ENCODE measurements at regions not wholly inside any gene's neighbourhood (a gene's known extent, or its start where the extent isn't known, plus 50 kb on each side); places are given as distances from the start of the nearest gene placed in this dataset.

- no peaks in the 10 kb centered on the region for H3F3A ChIP-seq (ENCODE audit: control insufficient read depth, insufficient read depth)
- TF ChIP-seq CTCF (IDR thresholded peaks at IDR 0.05; ENCODE audit: low read depth, low read length, poor library complexity, severe bottlenecking) (no peak), EZH2phosphoT487 (IDR thresholded peaks at IDR 0.05; ENCODE audit: borderline replicate concordance, low read length) (no peak)
Observed at GRCh38 chr5:68398146-68398812, 182.7 kb downstream of the PIK3R1 start.

GRCh38 chr5:68403301-68403700 lies 187.7 kb downstream of the PIK3R1 start:
- H3K4me2 ChIP-seq (ENCODE audit: low read length) = no peak overlapping the region
- no peaks in the 10 kb centered on the region for H3K9me3 ChIP-seq (ENCODE audit: control insufficient read depth, insufficient read depth, low read length)

More at GRCh38 chr5:68398146-68398812, 182.7 kb downstream of the PIK3R1 start:
- H3K79me2 ChIP-seq (ENCODE audit: control insufficient read depth, low read length) = no peaks in the 10 kb centered on the region
- no peaks in the 10 kb centered on the region for H4K20me1 ChIP-seq (ENCODE audit: control insufficient read depth, insufficient read depth, low read depth, low read length)
- no peaks in the 10 kb centered on the region for H3K4me1 ChIP-seq (ENCODE audit: control insufficient read depth, low read length)
- no peaks in the 10 kb centered on the region for H3K27me3 ChIP-seq (ENCODE audit: control insufficient read depth, low read length)
- no peak overlapping the region for H3K4me2 ChIP-seq (ENCODE audit: low read length)
- H3K36me3 ChIP-seq (ENCODE audit: control insufficient read depth, low read length) = no peaks in the 10 kb centered on the region
- H3K4me3 ChIP-seq (ENCODE audit: low read length) = no peak overlapping the region
- no peak overlapping the region for H3K27ac ChIP-seq (ENCODE audit: low read depth, low read length)
- no peaks in the 10 kb centered on the region for H3K9me3 ChIP-seq (ENCODE audit: control insufficient read depth, insufficient read depth, low read length)
- H3K9me2 ChIP-seq (replicated peaks; ENCODE audit: control insufficient read depth, low read length) = no peaks in the 10 kb centered on the region

DNA sequence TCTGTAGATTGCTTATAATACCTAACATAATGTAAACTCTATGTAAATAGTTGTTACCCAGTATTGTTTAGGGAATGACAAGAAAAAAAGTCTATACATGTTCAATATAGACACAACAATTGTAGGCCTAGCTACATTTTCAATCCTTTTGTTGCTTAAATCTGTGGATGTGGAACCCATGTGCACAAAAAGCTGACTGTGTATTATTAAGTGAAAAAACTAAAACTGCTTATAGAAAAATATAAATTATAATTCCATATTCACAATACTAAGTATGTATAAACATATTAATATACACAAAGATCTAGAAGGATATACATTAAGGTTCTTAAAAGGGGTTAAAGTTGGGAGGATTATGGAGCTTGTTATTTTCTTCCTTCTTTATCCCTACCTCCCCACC lies 188.7 kb downstream of the PIK3R1 start:
- H3K36me3 ChIP-seq (ENCODE audit: control insufficient read depth, low read length) = no peaks in the 10 kb centered on the region
- TF ChIP-seq CTCF (IDR thresholded peaks at IDR 0.05; ENCODE audit: low read depth, low read length, poor library complexity, severe bottlenecking) (no peak), EZH2phosphoT487 (IDR thresholded peaks at IDR 0.05; ENCODE audit: borderline replicate concordance, low read length) (no peak)
- H3K4me3 ChIP-seq (ENCODE audit: low read length) = no peak overlapping the region
- H3K4me2 ChIP-seq (ENCODE audit: low read length) = no peak overlapping the region
- H3K79me2 ChIP-seq (ENCODE audit: control insufficient read depth, low read length) = no peaks in the 10 kb centered on the region
- no peaks in the 10 kb centered on the region for H3K9me3 ChIP-seq (ENCODE audit: control insufficient read depth, insufficient read depth, low read length)
- no peaks in the 10 kb centered on the region for H4K20me1 ChIP-seq (ENCODE audit: control insufficient read depth, insufficient read depth, low read depth, low read length)
- H3F3A ChIP-seq (ENCODE audit: control insufficient read depth, insufficient read depth) = peaks cover 8% of the 10 kb centered on the region
- no peak overlapping the region for H3K27ac ChIP-seq (ENCODE audit: low read depth, low read length)
- peaks cover 24% of the 10 kb centered on the region for H3K4me1 ChIP-seq (ENCODE audit: control insufficient read depth, low read length)
- no peaks in the 10 kb centered on the region for H3K27me3 ChIP-seq (ENCODE audit: control insufficient read depth, low read length)
- no peaks in the 10 kb centered on the region for H3K9me2 ChIP-seq (replicated peaks; ENCODE audit: control insufficient read depth, low read length)

More at GRCh38 chr5:68403301-68403700, 187.7 kb downstream of the PIK3R1 start:
- H3K79me2 ChIP-seq (ENCODE audit: control insufficient read depth, low read length) = no peaks in the 10 kb centered on the region
- no peaks in the 10 kb centered on the region for H3K27me3 ChIP-seq (ENCODE audit: control insufficient read depth, low read length)
- no peak overlapping the region for H3K27ac ChIP-seq (ENCODE audit: low read depth, low read length)
- no peaks in the 10 kb centered on the region for H3K36me3 ChIP-seq (ENCODE audit: control insufficient read depth, low read length)
- no peak overlapping the region for H3K4me3 ChIP-seq (ENCODE audit: low read length)
- peaks cover 8% of the 10 kb centered on the region for H3F3A ChIP-seq (ENCODE audit: control insufficient read depth, insufficient read depth)
- peaks cover 19% of the 10 kb centered on the region for H3K4me1 ChIP-seq (ENCODE audit: control insufficient read depth, low read length)
- no peaks in the 10 kb centered on the region for H3K9me2 ChIP-seq (replicated peaks; ENCODE audit: control insufficient read depth, low read length)
- TF ChIP-seq CTCF (IDR thresholded peaks at IDR 0.05; ENCODE audit: low read depth, low read length, poor library complexity, severe bottlenecking) (no peak), EZH2phosphoT487 (IDR thresholded peaks at IDR 0.05; ENCODE audit: borderline replicate concordance, low read length) (no peak)
- H4K20me1 ChIP-seq (ENCODE audit: control insufficient read depth, insufficient read depth, low read depth, low read length) = no peaks in the 10 kb centered on the region

Data from DOHH2 (cell line).